ENCODE measurements at regions not wholly inside any gene's neighbourhood (a gene's known extent, or its start where the extent isn't known, plus 50 kb on each side); places are given as distances from the start of the nearest gene placed in this dataset.

DNA sequence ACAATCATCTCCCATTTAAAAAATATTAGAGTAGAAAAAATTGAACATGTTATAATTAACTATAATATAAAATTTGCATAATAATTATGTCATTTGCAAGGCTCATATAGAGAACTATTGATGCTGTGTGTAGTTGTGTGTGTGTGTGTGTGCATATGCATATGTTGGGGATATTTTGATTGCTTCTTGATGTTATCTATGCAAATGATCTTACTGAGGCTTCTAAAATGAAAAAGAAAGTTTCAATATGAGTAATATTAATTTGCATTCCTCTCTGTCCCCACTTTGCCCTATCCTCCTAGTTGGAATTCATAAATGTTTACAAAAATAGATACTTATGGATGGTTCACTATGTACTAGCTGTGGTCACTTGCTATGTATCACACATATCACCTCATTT lies 523.3 kb downstream of the TRIB2 start:
- Histone ChIP-seq H3K4me3 (no peak overlapping the region), H3K27me3 (no peaks in the 10 kb centered on the region), H3K27ac (no peak overlapping the region), H3K4me1 (no peaks in the 10 kb centered on the region), H3K9me3 (no peaks in the 10 kb centered on the region), H3K36me3 (no peaks in the 10 kb centered on the region)
- in situ Hi-C loops (cut with MboI; ENCODE audit: low sequenced_read_pairs in 4 of 4) (no loop called here), intact Hi-C loops (cut with DNase I; ENCODE audit: low total_unique reads) (no loop called here)
- DNase-seq (no peak), ATAC-seq (no peak)
- TF ChIP-seq POLR2A (IDR thresholded peaks at IDR 0.05) (no peak), CTCF (IDR thresholded peaks at IDR 0.05 in 4 of 5, conservative IDR thresholded peaks at IDR 0.05 in 1 of 5) (no peak)

DNA sequence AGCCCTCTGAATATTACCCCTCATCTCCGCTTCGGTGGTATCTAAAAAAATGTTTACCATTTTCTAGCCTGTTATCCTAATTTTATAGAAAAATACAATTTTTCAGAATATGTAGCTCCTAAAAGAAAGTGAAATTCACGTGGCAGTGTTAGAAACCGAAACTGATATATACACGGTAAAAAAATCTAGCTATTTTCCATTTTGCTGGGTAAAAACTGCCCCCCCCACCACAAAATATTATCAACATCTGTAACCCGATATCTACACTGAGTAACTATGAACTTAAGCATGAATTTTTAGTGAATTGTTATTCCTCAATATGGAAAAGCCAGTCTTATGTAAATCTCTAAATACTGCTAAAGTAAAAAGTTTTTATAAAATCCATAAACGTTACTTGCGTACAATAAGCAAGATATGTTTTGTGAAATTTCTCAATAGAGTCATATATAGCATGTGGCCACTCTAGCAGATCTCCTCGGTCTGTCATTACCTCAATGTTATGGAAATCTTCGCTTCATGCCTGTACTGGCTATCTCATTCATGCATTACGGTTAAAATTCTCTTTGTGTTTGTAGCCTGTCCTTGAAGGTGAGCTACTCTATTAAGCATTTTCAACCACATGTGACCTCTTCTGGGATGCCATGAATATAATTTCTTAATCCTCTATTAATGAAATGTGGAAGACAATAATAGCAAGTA lies 524.2 kb downstream of the TRIB2 start:
- Histone ChIP-seq H3K36me3 (no peaks in the 10 kb centered on the region), H3K27ac (no peak overlapping the region), H3K4me3 (no peak overlapping the region), H3K27me3 (no peaks in the 10 kb centered on the region), H3K9me3 (no peaks in the 10 kb centered on the region), H3K4me1 (no peaks in the 10 kb centered on the region)
- ATAC-seq (no peak), DNase-seq (no peak)
- intact Hi-C loops (cut with DNase I; ENCODE audit: low total_unique reads) (no loop called here), in situ Hi-C loops (cut with MboI; ENCODE audit: low sequenced_read_pairs in 4 of 4) (no loop called here)
- TF ChIP-seq POLR2A (IDR thresholded peaks at IDR 0.05): no peak
- no peak for TF ChIP-seq CTCF (IDR thresholded peaks at IDR 0.05 in 4 of 5, conservative IDR thresholded peaks at IDR 0.05 in 1 of 5)

- H3K4me1 ChIP-seq: no peaks in the 10 kb centered on the region
- in situ Hi-C loops (cut with MboI; ENCODE audit: low sequenced_read_pairs in 4 of 4): no loop called here
Measured at GRCh38 chr2:13252615-13253014, 535.9 kb downstream of the TRIB2 start.

DNA sequence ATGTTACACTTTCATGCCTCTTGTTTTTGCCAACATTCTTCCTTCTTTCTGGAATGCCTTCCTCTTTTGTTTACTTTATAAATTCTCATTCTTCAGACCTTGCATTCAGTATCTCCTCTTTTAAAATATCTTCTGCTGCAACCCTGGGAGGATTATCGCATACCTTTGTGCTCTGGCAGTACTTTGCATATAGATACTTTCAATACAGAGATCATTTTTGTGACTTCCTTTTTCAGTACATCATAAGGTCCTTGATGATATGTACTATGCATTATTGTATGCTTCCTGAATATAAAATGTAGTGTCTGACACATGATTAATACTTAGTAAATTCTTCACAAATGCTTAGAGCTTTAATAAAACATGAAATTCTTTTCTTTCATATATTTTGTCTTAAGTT lies 538.7 kb downstream of the TRIB2 start:
- H3K27me3 ChIP-seq: no peaks in the 10 kb centered on the region
- H3K9me3 ChIP-seq: no peaks in the 10 kb centered on the region
- H3K36me3 ChIP-seq: no peaks in the 10 kb centered on the region
- H3K4me1 ChIP-seq: no peaks in the 10 kb centered on the region
- no peak for ATAC-seq
- intact Hi-C loops (cut with DNase I; ENCODE audit: low total_unique reads) (no loop called here), in situ Hi-C loops (cut with MboI; ENCODE audit: low sequenced_read_pairs in 4 of 4) (no loop called here)
- no peak for DNase-seq
- no peak for TF ChIP-seq CTCF (IDR thresholded peaks at IDR 0.05 in 4 of 5, conservative IDR thresholded peaks at IDR 0.05 in 1 of 5)
- no peak for TF ChIP-seq POLR2A (IDR thresholded peaks at IDR 0.05)
- H3K27ac ChIP-seq: no peak overlapping the region
- H3K4me3 ChIP-seq: no peak overlapping the region

More at GRCh38 chr2:13252615-13253014, 535.9 kb downstream of the TRIB2 start:
- H3K27me3 ChIP-seq: no peaks in the 10 kb centered on the region
- intact Hi-C loops (cut with DNase I; ENCODE audit: low total_unique reads): no loop called here
- H3K4me3 ChIP-seq: no peak overlapping the region
- H3K36me3 ChIP-seq: no peaks in the 10 kb centered on the region
- no peak for ATAC-seq
- no peak for DNase-seq
- H3K27ac ChIP-seq: no peak overlapping the region
- H3K9me3 ChIP-seq: no peaks in the 10 kb centered on the region
- TF ChIP-seq POLR2A (IDR thresholded peaks at IDR 0.05) (no peak), CTCF (IDR thresholded peaks at IDR 0.05 in 4 of 5, conservative IDR thresholded peaks at IDR 0.05 in 1 of 5) (no peak)

GRCh38 chr2:13260402-13260801 lies 543.7 kb downstream of the TRIB2 start:
- intact Hi-C loops (cut with DNase I; ENCODE audit: low total_unique reads): no loop called here

More at GRCh38 chr2:13260402-13260801, 543.7 kb downstream of the TRIB2 start:
- TF ChIP-seq POLR2A (IDR thresholded peaks at IDR 0.05): no peak
- TF ChIP-seq CTCF (IDR thresholded peaks at IDR 0.05 in 4 of 5, conservative IDR thresholded peaks at IDR 0.05 in 1 of 5): no peak
- Histone ChIP-seq H3K27me3 (no peaks in the 10 kb centered on the region), H3K4me3 (no peak overlapping the region), H3K4me1 (no peaks in the 10 kb centered on the region), H3K27ac (no peak overlapping the region), H3K9me3 (no peaks in the 10 kb centered on the region), H3K36me3 (no peaks in the 10 kb centered on the region)
- ATAC-seq (no peak), DNase-seq (no peak)
- in situ Hi-C loops (cut with MboI; ENCODE audit: low sequenced_read_pairs in 4 of 4): no loop called here

Measured in gastrocnemius medialis (tissue), 4 donors.